Activated T-helper 2 cell treated with anti-CD3 and anti-CD28 coated beads, Interferon-gamma antibody, Interleukin-2, Interleukin-4, amounts not matched to agents 10 μg/mL and 5 μg/mL and 100 μg/mL, durations not matched to agents 14 hours and 24 hours and 36 hours (primary cell): ENCODE measurements at regions not wholly inside any gene's neighbourhood (a gene's known extent, or its start where the extent isn't known, plus 50 kb on each side); places are given as distances from the start of the nearest gene placed in this dataset.

Source experiments
- DNase-seq: peaks from one replicate; pipeline ENCODE4 v3.0.0; 2021; ENCODE audit warnings: low spot score
- H3K27ac Mint-ChIP-seq: one replicate; pipeline ENCODE4 v1.8.0; 2021; ENCODE audit warnings: mixed read lengths
- H3K27me3 Mint-ChIP-seq: one replicate; pipeline ENCODE4 v1.8.0; 2021; ENCODE audit warnings: low read depth, mixed read lengths
- H3K36me3 Mint-ChIP-seq: one replicate; pipeline ENCODE4 v1.8.0; 2021; ENCODE audit warnings: low read depth, mixed read lengths
- H3K4me1 Mint-ChIP-seq: one replicate; pipeline ENCODE4 v1.8.0; 2021; ENCODE audit warnings: low read depth, mixed read lengths
- H3K4me3 Mint-ChIP-seq: one replicate; pipeline ENCODE4 v1.8.0; 2021; ENCODE audit warnings: low read depth, mild to moderate bottlenecking, moderate library complexity, mixed read lengths
- H3K9me3 Mint-ChIP-seq: one replicate; pipeline ENCODE4 v1.8.0; 2021; ENCODE audit warnings: mixed read lengths
- intact Hi-C: fragments of 100-400 bp; cut with micrococcal nuclease; formaldehyde crosslinking; loops from one replicate; pipeline ENCODE4 v1.15.1; 2023

DNA sequence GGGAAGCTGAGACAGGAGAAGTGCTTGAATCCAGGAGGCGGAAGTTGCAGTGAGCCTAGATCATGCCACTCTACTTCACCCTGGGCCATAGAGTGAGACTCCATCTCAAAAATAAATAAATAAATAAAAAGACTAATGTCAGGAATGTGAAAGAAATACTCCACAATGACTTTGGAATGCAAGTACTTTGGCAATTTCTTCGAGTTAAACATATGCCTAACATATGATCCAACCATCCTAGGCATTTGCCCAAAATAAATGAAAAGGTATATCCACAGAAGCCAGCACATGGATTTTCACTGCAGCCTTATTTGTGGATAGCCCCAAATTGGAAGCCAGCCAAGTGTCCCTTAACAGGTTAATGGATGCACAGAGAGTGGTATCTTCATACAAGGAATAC, 357.9 kb upstream of the TMEM132C start:
- H3K4me3 Mint-ChIP-seq: no peak overlapping the region
- H3K27ac Mint-ChIP-seq: no peak overlapping the region
- no peaks in the 10 kb centered on the region for H3K27me3 Mint-ChIP-seq
- intact Hi-C loops: no loop called here
- peaks cover 19% of the 10 kb centered on the region for H3K9me3 Mint-ChIP-seq
- no peaks in the 10 kb centered on the region for H3K4me1 Mint-ChIP-seq
- DNase-seq: no peak
- no peaks in the 10 kb centered on the region for H3K36me3 Mint-ChIP-seq

DNA sequence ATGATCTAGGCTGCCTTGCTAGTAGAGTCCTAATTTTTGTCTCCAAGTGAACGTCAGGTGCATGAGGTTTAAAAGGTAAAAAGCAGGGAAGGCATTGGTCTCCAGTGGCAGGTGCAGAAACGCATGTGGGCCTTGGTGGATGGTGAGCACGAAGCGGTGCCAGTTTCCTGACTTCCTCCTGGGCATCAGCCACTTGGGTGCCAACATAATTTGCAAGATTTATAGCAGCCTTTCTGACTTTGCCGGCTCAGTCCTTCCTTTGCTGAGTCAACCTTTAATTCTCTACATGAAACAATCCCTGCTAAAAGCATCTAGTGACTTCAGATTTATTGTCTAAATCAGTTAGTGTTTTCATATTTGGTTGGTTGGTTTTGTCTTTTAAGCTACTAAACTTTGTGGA, 355.7 kb upstream of the TMEM132C start:
- Mint-ChIP-seq H3K4me1 (no peaks in the 10 kb centered on the region), H3K9me3 (peaks cover 21% of the 10 kb centered on the region), H3K27me3 (no peaks in the 10 kb centered on the region), H3K36me3 (no peaks in the 10 kb centered on the region), H3K4me3 (no peak overlapping the region), H3K27ac (no peak overlapping the region)
- intact Hi-C loops: no loop called here
- no peak for DNase-seq

DNA sequence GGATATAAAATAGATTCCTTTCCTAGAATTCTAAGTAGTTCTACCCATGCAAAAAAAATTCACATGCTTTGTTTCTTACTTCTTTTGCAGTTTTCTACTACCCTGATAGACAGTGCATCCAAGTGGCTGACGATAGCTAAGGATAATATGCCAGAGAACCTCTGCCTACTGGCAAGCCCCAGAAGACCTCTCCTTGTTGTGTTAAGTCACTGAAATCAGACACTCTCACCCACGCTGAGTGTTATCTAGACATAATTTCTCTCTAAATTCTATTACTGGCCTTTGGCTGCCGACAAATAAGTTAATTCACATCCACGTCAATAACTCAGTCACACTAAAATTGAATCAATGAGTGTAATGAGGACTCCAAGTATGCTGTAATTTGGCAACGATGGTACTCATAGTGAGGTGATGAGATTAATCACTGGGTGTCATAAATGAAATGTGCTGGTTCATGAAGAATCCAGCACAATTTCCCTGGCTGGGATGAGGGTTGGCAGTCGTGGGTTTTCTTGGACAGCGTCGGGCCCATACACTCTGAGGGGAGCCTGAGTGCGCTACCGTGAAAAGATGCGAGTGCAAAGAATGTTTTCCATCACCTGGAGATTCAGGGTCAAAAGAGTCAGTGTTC, 354.8 kb upstream of the TMEM132C start:
- Mint-ChIP-seq H3K27ac (no peak overlapping the region), H3K9me3 (peaks cover 23% of the 10 kb centered on the region), H3K27me3 (no peaks in the 10 kb centered on the region), H3K4me3 (no peak overlapping the region), H3K4me1 (no peaks in the 10 kb centered on the region), H3K36me3 (no peaks in the 10 kb centered on the region)
- intact Hi-C loops: no loop called here
- DNase-seq: no peak

DNA sequence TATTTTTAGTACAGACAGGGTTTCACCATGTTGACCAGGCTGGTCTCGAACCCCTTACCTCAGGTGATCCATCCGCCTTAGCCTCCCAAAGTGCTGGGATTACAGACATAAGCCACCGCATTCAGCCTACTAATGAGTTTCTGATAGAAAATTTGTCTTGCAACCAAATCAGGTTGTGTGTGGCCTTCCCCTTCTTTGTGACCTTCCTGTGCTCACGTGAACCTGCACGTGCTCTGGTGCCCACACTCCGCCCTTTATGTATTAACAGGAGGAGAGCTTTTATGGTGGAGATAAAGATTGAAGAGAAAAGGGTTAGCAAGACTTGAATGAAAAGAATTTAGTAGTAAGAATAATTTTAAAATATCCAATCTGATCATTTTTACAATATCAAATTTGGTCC, 343.5 kb upstream of the TMEM132C start:
- no peak for DNase-seq
- Mint-ChIP-seq H3K27ac (no peak overlapping the region), H3K36me3 (no peaks in the 10 kb centered on the region), H3K4me3 (no peak overlapping the region), H3K27me3 (no peaks in the 10 kb centered on the region), H3K9me3 (peaks cover 4% of the 10 kb centered on the region), H3K4me1 (no peaks in the 10 kb centered on the region)
- intact Hi-C loops: no loop called here

DNA sequence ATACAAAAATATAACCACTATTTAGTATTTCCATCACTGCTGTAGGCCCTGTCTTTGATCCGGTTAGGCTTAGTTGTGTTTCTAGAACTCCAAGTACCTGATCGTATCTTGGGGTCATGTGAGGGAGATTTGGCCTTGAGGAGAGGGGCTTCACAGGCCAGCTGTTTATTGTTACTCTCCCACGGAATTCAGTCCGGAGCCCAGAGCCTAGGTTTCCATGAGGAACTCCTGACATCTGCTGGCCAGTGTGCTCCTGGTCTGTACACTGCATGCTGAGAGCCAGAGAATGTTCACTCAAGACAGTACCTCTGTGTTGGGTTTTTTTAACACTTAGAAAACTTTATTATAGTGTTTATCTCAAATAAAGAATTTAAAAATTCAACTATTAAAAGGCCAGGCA, 341.0 kb upstream of the TMEM132C start:
- Mint-ChIP-seq H3K9me3 (peaks cover 4% of the 10 kb centered on the region), H3K27ac (no peak overlapping the region), H3K27me3 (no peaks in the 10 kb centered on the region), H3K4me1 (no peaks in the 10 kb centered on the region), H3K36me3 (no peaks in the 10 kb centered on the region), H3K4me3 (no peak overlapping the region)
- intact Hi-C loops: no loop called here
- DNase-seq: no peak

DNA sequence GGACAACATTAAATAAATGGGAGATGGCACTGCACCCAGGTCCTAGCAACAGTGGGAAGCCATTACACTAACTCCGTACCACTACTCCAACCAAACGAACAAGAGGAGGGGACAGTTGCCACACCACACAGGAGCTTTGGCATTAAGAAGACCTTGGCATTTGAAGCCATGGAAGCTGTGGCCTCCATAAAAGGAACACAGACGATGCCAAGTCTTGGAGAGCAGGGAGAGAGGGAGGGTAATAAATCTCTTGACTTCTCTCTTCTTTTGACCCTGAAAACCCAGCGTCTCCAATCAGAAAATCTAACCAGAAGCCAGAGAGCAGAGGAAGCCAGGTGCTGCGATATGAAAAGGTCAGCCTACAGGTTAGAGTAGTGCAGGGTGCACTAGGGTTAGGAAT, 338.8 kb upstream of the TMEM132C start:
- Mint-ChIP-seq H3K9me3 (peaks cover 4% of the 10 kb centered on the region), H3K4me1 (no peaks in the 10 kb centered on the region), H3K36me3 (no peaks in the 10 kb centered on the region), H3K4me3 (no peak overlapping the region), H3K27me3 (no peaks in the 10 kb centered on the region), H3K27ac (no peak overlapping the region)
- intact Hi-C loops: no loop called here
- DNase-seq: no peak

DNA sequence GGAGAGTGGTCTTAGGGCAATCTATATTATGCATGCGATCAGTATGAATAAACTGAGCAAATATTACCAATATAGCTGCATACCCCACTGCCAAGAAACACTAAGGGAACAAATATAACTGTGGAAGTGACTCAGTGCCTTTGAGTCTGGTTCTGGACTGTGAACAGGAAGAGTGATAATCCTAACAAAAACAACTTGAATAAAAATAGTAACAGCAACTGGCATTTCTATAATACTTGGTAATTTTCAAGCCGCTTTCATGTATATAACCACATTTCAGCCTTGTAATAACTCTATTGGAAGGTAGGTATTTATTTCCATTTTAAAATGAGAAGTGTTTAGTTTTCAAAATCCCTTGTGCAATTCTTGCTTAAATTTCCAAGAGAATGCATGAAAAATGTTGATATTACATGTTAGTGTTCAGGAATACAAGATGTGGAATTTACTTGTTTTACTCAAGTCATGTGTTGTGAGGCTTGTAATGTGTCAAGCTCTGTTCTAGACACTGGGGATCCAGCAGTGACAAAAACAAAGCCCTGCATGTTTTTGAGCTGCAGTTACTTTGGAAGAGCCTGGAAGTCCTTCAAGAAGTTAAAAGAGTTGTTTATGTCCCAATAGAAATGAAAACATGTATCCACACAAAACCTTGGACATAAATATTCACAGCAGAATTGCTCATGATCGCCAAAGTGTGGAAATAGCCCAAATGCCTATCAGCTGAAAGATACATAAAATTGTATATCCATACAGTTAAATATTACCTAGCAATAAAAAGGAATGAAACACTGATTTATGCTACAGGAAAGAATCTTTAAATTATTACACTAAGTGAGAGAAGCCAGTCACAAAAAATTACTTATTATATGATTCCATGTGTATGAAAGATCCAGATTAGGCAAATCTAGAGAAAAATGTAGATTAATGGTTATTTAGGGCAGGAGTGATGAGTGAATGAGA, 338.1 kb upstream of the TMEM132C start:
- no peaks in the 10 kb centered on the region for H3K4me1 Mint-ChIP-seq
- peaks cover 4% of the 10 kb centered on the region for H3K9me3 Mint-ChIP-seq
- no peak for DNase-seq
- no peaks in the 10 kb centered on the region for H3K27me3 Mint-ChIP-seq
- intact Hi-C loops: no loop called here
- H3K27ac Mint-ChIP-seq: no peak overlapping the region
- no peak overlapping the region for H3K4me3 Mint-ChIP-seq
- no peaks in the 10 kb centered on the region for H3K36me3 Mint-ChIP-seq

DNA sequence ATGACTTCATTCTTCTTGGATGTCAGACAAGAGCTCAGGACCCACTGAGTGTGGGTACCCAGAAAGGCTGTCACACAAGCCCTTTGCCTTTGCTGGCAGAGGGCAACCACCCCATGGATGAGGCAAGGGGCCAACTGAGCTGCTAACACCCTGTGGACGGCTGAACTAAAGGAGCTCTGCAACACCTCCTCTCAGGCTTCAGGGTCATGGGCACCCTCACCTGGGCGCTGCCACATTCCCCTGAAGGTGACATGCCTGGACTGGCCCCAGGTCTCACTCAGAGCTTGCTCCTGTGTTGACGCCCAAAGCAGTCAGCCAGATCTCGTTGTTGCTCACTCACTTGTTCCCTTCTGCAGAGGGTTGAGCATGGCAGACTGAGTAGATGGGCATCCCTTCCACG, 336.8 kb upstream of the TMEM132C start:
- H3K36me3 Mint-ChIP-seq: no peaks in the 10 kb centered on the region
- no peak for DNase-seq
- intact Hi-C loops: no loop called here
- no peaks in the 10 kb centered on the region for H3K4me1 Mint-ChIP-seq
- no peak overlapping the region for H3K27ac Mint-ChIP-seq
- H3K27me3 Mint-ChIP-seq: no peaks in the 10 kb centered on the region
- no peaks in the 10 kb centered on the region for H3K9me3 Mint-ChIP-seq
- no peak overlapping the region for H3K4me3 Mint-ChIP-seq

DNA sequence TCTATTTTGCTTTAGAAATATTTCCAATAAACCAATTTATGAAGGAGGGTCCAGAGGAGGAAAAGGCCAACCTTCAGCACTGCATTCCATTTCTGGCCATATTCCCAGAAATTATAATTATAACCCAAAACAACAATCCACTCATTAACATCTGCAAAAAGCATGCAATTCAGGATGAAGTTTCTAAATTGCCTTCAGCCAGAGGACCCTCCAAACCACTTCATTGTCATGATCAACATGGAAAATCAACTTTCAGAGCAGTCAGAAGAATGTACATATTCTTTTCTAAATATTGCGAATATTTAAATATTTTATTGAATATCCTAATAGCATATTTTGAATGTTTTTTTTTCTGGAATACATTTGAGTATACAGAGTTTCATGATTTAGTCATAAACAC, 332.6 kb upstream of the TMEM132C start:
- no peaks in the 10 kb centered on the region for H3K27me3 Mint-ChIP-seq
- DNase-seq: no peak
- no peaks in the 10 kb centered on the region for H3K4me1 Mint-ChIP-seq
- H3K9me3 Mint-ChIP-seq: peaks cover 10% of the 10 kb centered on the region
- H3K27ac Mint-ChIP-seq: no peak overlapping the region
- no peak overlapping the region for H3K4me3 Mint-ChIP-seq
- intact Hi-C loops: no loop called here
- H3K36me3 Mint-ChIP-seq: no peaks in the 10 kb centered on the region

DNA sequence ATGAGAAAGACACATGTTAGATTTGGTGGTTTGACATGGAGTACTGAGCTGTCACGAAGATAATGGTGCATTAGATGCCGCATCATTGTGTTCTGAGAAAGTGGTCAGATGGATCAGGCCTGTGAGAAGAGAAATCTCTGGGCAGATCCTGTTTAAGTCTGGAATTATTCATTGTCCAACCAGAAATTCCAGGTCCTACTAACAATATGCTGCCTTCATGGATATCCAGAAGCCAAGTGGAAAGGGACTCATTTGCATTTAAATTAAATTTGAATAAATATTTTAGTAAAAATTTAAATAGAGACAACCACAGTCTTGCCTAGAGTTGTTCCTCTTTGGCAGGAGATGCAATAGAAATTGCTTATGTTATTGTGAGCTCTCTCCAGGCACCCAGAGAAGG, 330.5 kb upstream of the TMEM132C start:
- Mint-ChIP-seq H3K9me3 (peaks cover 14% of the 10 kb centered on the region), H3K4me1 (no peaks in the 10 kb centered on the region), H3K27me3 (no peaks in the 10 kb centered on the region), H3K36me3 (no peaks in the 10 kb centered on the region), H3K27ac (no peak overlapping the region), H3K4me3 (no peak overlapping the region)
- intact Hi-C loops: no loop called here
- no peak for DNase-seq

DNA sequence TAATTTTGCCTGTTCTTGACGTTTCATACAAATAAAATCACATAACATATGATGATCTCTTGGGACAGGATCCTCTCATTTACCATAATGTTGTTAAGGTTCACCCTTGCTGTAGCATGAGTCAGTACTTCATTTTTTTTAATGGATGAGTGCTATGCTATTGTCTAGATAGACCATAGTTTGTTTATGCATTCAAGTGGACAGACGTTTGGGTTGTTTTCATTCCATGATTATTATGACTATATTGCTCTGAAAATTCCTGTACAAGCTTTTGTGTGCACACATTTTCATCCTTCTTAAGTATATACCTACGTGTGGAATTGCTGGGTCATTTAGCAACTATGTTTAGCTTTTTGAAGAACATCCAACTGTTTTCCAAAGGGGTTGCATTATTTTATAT, 325.6 kb upstream of the TMEM132C start:
- intact Hi-C loops: no loop called here
- no peak overlapping the region for H3K27ac Mint-ChIP-seq
- no peak overlapping the region for H3K4me3 Mint-ChIP-seq
- DNase-seq: no peak
- no peaks in the 10 kb centered on the region for H3K36me3 Mint-ChIP-seq
- peaks cover 44% of the 10 kb centered on the region for H3K9me3 Mint-ChIP-seq
- H3K27me3 Mint-ChIP-seq: no peaks in the 10 kb centered on the region
- no peaks in the 10 kb centered on the region for H3K4me1 Mint-ChIP-seq

DNA sequence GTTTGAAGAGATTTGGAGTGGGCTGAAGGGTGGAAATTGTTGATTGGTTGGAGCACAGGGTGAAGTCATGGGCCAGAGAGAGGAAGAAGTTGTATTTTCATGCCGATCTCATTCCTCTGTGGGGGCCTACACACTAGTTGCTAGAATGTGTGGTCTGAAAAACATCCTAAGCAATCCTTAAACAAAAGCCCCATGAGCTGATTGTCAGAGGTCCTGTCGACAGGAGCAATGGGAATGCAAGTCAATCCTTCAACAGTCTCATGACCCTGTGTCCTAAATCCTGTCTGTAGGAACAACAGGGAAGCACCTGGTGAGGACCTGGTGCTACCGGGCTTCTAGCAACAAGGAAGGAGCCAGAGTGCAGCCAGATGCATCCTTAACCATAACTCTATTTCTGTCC, 324.0 kb upstream of the TMEM132C start:
- Mint-ChIP-seq H3K4me1 (no peaks in the 10 kb centered on the region), H3K27ac (no peak overlapping the region), H3K36me3 (no peaks in the 10 kb centered on the region), H3K4me3 (no peak overlapping the region), H3K27me3 (no peaks in the 10 kb centered on the region), H3K9me3 (peaks cover 40% of the 10 kb centered on the region)
- intact Hi-C loops: no loop called here
- DNase-seq: no peak

DNA sequence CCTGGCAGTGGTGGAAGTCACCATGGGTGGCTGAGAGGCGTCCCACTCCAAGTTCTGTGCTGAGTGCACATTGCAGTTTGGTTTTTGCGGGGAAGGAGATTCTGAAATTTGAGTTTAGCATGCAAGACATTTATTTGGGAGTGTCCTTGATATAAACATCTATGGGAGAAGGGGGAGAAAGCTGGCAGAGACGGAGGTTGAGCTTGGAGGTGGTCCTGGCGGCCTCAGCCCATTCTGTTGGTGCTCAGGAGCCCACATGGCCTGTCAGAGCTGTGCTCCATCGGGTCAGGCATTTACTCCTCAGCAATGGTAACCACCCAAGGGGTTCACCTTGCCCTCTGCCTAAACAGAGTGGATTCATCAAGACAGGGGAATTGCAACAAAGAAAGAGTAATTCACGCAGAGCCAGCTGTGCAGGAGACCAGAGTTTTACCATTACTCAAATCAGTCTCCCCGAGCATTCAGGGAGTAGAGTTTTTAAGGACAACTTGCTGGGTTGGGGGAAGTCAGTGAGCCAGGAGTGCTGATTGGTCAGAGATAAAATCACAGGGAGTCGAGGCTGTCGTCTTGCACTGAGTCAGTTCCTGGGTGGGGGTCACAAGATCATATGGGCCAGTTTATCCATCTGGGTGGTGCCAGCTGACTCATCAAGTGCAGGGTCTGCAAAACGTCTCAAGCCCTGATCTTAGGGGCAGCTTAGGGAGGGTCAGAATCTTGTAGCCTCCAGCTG, 323.3 kb upstream of the TMEM132C start:
- intact Hi-C loops: no loop called here
- H3K4me3 Mint-ChIP-seq: no peak overlapping the region
- no peaks in the 10 kb centered on the region for H3K4me1 Mint-ChIP-seq
- no peaks in the 10 kb centered on the region for H3K27me3 Mint-ChIP-seq
- no peaks in the 10 kb centered on the region for H3K36me3 Mint-ChIP-seq
- no peak overlapping the region for H3K27ac Mint-ChIP-seq
- no peak for DNase-seq
- peaks cover 41% of the 10 kb centered on the region for H3K9me3 Mint-ChIP-seq
